Dedifferentiated amniotic fluid mesenchymal stem cell (primary cell): ENCODE measurements at regions not wholly inside any gene's neighbourhood (a gene's known extent, or its start where the extent isn't known, plus 50 kb on each side); places are given as distances from the start of the nearest gene placed in this dataset.
"Not testable (repeated sequence)": the region's sequence is repeated elsewhere in the genome, so short reads cannot be mapped to it uniquely, and the experiment has no call there.

Experiments used
- DNase-seq: peaks from one replicate; pipeline ENCODE4 v3.0.0-alpha.2; 2016; ENCODE audit errors: extremely low spot score

DNA sequence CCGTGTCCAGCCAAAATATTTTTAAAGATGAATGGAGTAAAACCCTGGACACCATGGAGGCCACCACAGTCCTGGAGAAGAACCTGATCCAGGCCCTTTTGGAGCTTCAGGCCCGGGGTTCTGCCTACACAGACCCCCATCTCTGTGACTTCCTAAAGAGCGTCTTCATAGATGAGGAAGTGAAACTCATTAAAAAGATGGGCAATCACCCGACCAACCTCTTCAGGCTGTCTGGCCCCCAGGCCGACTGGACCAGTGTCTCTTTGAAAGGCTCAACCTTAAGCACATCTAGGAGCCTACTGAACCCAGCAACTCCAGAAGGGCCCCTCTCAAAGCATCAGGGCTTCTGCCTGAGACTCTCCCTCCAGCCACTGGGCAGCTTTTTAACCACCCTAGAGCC lies 107.9 kb upstream of the FAM174B start:
- no peak for DNase-seq

DNA sequence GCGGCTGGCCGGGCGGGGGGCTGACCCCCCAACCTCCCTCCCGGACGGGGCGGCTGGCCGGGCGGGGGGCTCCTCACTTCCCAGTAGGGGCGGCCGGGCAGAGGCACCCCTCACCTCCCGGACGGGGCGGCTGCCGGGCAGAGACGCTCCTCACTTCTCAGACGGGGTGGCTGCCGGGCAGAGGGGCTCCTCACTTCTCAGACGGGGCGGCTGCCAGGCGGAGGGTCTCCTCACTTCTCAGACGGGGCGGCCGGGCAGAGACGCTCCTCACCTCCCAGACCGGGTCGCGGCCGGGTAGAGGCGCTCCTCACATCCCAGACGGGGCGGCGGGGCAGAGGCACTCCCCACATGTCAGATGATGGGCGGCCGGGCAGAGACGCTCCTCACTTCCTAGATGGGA lies 112.6 kb upstream of the FAM174B start:
- not testable (repeated sequence) for DNase-seq

GRCh38 chr15:92770641-92771040 lies 115.1 kb upstream of the FAM174B start:
- no peak for DNase-seq

- DNase-seq, result no peak
These were observed 116.5 kb upstream of the FAM174B start for GRCh38 chr15:92772061-92772460.

DNA sequence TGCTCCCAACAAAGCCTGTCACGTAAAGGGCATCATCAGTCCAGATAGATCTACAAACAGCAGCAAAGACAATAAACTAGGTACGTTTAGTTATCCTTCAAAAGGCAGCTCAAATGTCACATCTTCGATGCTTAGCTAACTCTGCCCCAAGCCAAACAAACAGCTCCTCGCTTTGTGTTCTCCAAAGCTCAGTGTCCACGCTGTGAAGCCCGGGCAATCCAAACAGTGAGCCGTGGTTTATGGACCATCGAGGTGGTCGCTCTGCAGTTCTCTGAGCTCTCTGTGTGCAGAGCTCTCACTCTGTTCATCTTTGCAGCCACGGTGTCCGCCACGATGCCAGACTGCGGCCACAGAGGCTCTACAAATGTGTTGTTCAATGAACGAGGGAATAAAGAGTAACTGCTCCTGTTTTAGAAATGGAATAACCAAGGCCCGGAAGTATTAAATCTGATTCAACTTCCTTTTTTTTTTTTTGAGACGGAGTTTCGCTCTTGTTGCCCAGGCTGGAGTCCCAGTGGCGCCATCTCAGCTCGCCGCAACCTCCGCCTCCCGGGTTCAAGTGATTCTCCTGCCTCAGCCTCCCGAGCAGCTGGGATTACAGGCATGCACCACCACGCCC lies 117.2 kb upstream of the FAM174B start:
- no peak for DNase-seq

- no peak for DNase-seq
These were observed 117.8 kb upstream of the FAM174B start for GRCh38 chr15:92773340-92773739.

- no peak for DNase-seq
These were observed 120.2 kb upstream of the CHD2 start for GRCh38 chr15:92779874-92780273.

GRCh38 chr15:92780843-92781242 lies 119.3 kb upstream of the CHD2 start:
- no peak for DNase-seq

DNA sequence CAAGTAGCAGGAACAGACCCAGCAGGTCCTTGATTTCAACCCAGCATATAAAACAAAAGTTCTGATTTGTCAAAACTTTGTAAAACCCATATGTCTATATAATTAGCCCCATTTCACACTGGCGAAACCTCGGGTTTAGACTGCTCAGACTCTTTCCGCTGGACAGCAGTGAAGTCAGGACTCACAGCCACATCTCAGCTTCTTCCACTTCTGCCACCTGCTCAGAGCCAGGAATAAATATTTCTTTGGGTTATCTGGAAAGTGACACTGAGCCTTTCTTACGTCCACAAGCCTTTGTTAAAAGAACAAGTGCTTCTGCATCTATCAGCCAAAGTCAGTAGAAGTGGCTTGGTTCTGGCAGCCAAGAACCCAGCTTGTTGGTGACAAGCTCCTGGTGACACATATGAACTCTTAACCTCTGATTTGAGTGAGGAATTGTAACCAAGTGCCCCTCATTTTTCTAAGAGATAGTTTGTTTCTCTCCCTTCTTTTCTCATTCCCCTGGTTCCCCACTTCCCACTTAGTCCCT lies 118.1 kb upstream of the CHD2 start:
- DNase-seq, result no peak

- DNase-seq, result no peak
These were observed 113.0 kb upstream of the CHD2 start for GRCh38 chr15:92787116-92787515.

DNA sequence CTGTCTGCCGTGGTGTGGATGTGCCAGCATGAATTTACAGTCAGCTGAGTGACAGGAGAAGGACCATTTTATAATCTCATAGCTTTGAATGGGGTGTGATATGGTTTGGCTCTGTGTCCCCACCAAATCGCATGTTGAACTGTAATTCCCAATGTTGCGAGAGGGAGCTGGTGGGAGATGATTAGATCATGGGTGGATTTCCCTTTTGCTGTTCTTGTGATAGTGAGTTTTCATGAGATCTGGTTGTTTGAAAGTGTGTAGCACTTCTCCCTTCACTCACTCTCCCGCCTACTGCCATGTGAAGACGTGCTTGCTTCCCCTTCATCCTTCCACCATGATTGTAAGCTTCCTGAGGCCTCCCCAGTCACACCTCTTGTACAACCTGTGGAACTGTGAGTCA lies 111.9 kb upstream of the CHD2 start:
- DNase-seq, result no peak

GRCh38 chr15:92788793-92789192 lies 111.3 kb upstream of the CHD2 start:
- not testable (repeated sequence) for DNase-seq

- DNase-seq, result no peak
These were observed 103.9 kb upstream of the CHD2 start for GRCh38 chr15:92796161-92796611.

- peak; percentile 88 for DNase-seq
These were observed 102.7 kb upstream of the CHD2 start for GRCh38 chr15:92797168-92798052.

GRCh38 chr15:92800013-92800412 lies 100.1 kb upstream of the CHD2 start:
- no peak for DNase-seq

- not testable (repeated sequence) for DNase-seq
These were observed 99.6 kb upstream of the CHD2 start for GRCh38 chr15:92800416-92801055.

DNA sequence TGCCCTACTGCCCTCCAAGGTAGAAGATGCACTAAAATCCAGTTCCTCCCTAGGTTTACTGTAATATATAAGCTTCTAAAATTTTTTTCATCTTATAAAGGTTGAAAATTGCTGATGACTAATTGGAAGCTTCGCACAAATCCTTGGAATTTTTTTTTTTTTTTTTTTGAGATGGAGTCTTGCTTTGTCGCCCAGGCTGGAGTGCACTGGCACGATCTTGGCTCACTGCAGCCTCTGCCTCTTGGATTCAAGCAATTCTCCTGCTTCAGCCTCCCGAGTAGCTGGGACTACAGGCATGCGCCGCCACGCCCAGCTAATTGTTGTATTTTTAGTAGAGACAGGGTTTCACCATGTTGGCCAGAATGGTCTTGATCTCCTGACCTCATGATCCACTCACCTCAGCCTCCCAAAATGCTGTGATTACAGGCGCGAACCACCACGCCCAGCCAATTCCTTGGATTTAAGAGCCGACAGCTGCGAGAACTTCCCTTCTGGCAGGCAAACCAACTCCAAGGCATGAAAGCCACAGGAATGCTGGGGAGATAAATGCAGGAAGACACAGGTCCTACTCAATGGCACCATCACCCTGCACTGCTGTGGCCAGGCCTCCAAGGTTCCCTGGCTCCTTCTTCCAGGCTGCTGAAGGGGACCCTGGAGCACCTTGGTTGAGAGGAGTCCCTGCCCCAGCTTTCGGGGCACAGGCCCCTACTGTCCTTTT lies 98.9 kb upstream of the CHD2 start:
- peak; percentile 56 for DNase-seq

DNA sequence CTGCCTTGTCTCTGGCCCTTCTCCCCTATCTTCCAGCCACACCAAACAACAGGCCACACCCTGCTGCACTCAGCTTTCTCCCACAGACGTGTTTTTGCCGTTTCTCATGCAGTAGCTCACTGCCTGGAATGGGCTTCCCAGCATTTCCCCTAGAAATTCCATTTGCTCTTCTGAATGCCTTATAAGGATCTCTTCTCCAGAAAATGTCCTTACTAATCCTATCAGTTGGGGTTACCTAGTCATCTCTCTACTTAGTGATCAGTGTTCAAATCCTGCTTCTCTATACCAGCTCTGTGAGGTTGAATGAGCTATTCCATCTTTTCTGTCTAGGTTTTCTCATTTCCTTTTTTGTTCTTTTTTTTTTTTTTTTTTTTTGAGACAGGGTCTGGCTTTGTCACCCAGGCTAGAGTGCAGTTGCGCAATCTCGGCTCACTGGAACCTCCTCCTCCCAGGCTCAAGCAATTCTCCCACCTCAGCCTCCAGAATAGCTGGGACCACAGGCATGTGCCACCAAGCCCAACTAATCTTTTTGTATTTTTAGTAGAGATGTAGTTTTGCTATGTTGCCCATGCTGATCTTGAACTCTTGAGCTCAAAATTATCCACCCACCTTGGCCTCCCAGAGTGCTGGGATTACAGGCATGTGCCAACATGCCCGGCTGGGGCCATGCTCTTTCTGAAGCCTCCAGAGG lies 98.2 kb upstream of the CHD2 start:
- peak; percentile 73 for DNase-seq

GRCh38 chr15:92803536-92803851 lies 96.6 kb upstream of the CHD2 start:
- DNase-seq, result no peak

- peak; percentile 97 for DNase-seq
These were observed 96.1 kb upstream of the CHD2 start for GRCh38 chr15:92803852-92804609.

DNA sequence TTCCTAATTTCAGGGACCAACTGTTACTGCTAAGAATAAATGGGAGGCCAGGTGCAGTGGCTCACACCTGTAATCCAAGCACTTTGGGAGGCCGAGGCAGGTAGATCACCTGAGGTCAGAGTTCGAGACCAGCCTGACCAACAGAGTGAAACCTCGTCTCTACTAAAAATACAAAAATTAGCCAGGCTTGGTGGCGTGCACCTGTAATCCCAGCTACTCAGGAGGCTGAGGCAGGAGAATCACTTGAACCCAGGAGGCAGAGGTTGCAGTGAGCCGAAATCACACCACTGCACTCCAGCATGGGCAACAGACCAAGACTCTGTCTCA lies 95.6 kb upstream of the CHD2 start:
- not testable (repeated sequence) for DNase-seq
